ENCODE measurements at regions not wholly inside any gene's neighbourhood (a gene's known extent, or its start where the extent isn't known, plus 50 kb on each side); places are given as distances from the start of the nearest gene placed in this dataset.

GRCh38 chr3:104810896-104811295, 555.8 kb upstream of the ALCAM start:
- TF ChIP-seq CTCF (IDR thresholded peaks at IDR 0.05) (no peak), POLR2AphosphoS5 (IDR thresholded peaks at IDR 0.05) (no peak), EP300 (IDR thresholded peaks at IDR 0.05) (no peak)

All from sigmoid colon (tissue), 4 donors.